ENCODE measurements at regions not wholly inside any gene's neighbourhood (a gene's known extent, or its start where the extent isn't known, plus 50 kb on each side); places are given as distances from the start of the nearest gene placed in this dataset.

DNA sequence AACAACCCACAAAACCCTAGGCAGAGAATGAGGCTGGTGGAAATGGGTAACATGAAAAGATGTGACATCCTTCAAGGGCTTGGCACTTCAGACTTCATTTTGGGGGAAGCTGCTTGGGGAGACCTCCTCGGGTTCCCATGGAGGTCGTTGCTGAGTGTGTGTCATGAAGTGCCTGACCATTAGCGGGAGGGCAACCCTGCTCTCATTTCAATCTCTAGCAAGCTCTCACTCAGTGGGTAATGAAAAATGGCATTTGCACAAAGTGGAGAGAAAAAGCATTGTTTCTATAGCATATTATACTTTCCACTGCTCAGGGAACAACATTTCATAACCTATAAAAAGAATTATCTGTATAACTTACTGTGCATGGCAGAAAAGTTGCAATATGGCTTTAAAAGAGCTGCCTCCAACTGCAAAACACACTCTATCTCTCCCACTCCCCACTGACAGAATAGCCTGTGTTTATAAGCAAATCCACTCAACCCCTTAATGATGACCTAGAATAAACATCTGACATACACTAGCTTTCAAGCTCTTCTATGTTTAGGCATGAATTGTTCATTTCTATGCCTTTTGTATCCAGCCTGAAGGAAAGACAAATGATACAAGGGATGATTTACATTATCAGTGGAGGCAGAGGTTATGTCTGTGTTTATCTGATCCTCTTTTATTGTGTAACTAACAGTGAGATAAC lies 357.2 kb downstream of the ZSWIM6 start:
- peak; percentile 11 for DNase-seq

- no peak for DNase-seq
Observed at GRCh38 chr5:61697809-61698558, 365.9 kb downstream of the ZSWIM6 start.

- no peak for DNase-seq
Observed at GRCh38 chr5:61701877-61702602, 370.0 kb downstream of the ZSWIM6 start.

GRCh38 chr5:61702784-61703183 lies 370.7 kb downstream of the ZSWIM6 start:
- DNase-seq = no peak

DNA sequence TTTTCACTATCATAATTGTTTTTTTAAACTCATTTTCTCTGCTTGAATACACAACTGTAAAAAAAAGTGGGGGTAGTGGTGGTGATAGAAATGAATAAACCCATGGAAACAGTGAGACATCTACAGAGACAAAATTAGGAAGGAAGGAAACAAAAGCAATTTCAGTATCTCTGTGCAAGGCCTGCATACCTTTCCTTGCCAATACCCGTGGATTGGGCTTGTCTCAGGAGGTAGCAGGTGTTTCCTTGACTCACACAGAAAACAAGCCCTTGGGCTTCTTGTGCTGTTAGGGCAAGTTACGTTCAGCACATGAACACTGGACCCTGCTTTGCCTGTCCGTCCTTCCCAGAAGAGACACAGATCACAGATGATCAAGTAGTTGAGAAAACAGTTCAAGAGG lies 372.2 kb downstream of the ZSWIM6 start:
- DNase-seq = no peak

GRCh38 chr5:61706751-61707150 lies 374.7 kb downstream of the ZSWIM6 start:
- DNase-seq = no peak

DNA sequence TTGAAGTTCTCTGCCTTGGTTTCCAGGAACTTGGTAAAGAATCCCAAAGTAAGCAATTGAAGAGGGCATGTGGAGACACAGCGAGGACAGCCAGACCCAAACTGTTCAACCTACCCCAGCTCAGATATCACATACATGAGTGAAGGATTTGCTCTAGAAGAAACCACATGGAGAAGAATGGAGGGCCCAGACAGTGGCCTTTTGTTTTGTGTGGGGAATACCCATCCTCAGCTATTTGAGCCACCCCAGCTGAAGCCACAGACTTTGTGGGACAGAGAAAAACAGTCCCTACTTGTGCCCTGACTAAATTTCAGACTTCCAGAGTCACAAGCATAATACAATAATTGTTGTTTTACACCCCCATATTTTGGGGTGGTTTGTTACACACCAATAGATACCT lies 387.1 kb downstream of the ZSWIM6 start:
- DNase-seq = no peak

GRCh38 chr5:61720829-61721228 lies 388.8 kb downstream of the ZSWIM6 start:
- no peak for DNase-seq

DNA sequence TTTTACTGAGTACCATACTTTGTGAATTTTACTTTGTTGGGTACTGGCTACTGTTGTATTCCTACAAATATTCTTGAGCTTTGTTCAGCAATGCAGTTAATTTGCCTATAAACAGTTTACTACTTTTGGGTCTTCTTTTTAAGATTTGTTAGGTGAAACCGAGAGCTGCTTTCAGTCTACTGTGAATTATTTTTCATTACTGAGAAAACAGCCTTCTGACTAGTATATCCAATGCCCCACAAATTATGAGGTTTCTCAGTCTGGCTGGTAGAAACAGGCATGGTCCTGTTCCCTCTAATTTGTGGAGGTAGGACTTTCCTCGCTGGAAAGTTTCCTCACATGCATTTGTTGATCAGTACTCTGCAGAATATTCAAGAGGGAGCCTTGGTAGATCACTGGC lies 392.0 kb downstream of the ZSWIM6 start:
- no peak for DNase-seq

- no peak for DNase-seq
Observed at GRCh38 chr5:61728287-61728686, 396.2 kb downstream of the ZSWIM6 start.

- no peak for DNase-seq
Observed at GRCh38 chr5:61730866-61731265, 398.8 kb downstream of the ZSWIM6 start.

- no peak for DNase-seq
Observed at GRCh38 chr5:61731267-61731945, 399.3 kb downstream of the ZSWIM6 start.

- DNase-seq = no peak
Observed at GRCh38 chr5:61731946-61732314, 399.9 kb downstream of the ZSWIM6 start.

DNA sequence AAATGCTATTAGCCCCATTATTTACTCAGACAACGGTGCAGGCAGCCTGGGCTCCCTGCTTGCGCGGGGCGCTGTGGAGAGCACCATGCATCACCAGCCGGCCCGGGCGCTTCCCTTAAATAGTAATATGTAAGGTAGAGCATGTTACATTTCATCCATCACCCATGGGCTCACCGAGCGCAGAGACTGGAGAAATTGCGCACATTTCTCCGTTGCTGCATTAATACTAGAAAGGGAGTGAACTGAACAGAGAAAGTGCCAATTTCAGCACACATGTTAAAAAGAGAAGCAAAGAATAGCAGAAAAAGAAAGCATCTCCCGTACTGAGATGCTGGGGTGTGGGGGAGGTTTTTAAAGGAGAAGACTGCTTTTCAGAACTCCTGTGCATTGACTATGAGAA lies 400.3 kb downstream of the ZSWIM6 start:
- no peak for DNase-seq

DNA sequence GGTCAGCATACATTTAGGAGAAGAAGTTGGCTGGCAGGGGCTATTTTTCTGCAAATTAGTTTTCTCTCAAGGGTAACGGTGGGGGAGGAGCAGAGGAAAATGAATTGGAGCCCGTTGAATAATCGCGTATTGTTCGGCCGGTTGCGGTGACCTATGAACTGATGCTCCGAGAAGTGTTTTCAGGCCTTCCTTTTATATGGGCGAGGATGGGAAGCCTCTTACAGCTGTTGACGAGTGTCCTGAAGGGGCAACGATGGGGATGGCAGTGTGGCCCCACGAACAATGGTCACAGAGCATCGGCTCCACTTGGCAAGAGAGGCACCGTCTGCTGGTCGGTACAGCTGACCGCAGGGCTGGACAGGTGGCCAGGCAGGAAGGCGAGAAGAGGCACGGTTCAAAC lies 400.7 kb downstream of the ZSWIM6 start:
- no peak for DNase-seq

GRCh38 chr5:61734001-61734400 lies 401.9 kb downstream of the ZSWIM6 start:
- no peak for DNase-seq

DNA sequence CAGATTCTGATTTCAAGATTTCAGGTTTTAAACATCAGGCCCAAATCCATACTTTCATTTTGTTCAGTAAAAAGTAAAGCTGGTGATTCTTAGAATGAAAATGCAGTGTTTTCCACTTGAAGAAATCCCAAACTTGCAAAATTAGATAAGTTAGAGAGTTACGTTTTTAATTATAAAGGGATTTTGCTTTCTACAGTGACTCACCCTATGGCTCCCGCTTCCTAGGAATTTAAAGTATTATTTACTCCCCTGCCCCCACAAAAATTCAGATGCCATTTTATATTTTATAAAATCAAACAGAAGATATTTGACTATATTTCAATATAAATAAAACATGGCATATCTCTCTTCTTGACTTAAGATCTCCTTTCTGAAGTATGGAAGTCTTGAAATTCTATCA lies 402.9 kb downstream of the ZSWIM6 start:
- DNase-seq = no peak

GRCh38 chr5:61735531-61735930 lies 403.5 kb downstream of the ZSWIM6 start:
- DNase-seq = no peak

DNA sequence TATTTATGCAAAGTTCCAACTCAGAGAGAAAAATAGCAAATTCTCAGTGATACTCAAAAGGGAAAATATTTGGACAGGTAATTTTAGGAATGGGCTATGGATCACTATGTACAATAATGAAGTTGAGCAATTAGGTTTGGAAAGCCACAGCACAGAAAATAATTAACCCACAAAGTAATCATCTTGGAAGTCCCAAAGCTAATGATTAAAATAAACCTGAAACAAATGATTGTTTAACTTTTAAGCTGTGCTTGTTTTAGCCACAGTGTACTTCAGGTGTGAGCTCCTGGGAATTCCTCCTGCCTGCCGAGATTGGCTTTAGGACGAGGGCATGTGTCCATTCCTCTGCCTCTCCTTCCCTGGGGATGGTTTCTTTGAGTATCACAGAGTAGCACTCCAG lies 403.9 kb downstream of the ZSWIM6 start:
- no peak for DNase-seq

GRCh38 chr5:61737301-61737963 lies 405.4 kb downstream of the ZSWIM6 start:
- no peak for DNase-seq

DNA sequence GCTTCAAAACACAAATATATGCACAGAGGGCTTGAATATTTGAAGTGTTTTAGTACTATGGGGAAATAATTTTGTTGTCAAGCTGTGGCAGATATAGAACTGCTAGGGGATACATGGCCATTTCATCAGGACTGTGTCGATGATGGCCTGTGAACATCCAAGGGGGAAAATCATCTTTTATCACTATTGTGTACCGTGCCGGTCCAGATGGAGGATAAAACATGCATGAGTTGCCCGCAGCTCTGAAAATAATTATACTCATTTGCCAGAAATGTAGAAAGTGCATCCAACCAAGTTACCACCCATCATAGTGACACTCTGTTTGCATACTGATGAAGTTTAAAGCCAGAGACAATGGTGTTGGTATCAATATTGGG lies 405.9 kb downstream of the ZSWIM6 start:
- no peak for DNase-seq

- no peak for DNase-seq
Observed at GRCh38 chr5:61738446-61738845, 406.4 kb downstream of the ZSWIM6 start.
